Activated CD8-positive, alpha-beta memory T cell treated with anti-CD3 and anti-CD28 coated beads, Interleukin-2, amount 10 ng/mL, durations not matched to agents 7 days and 5 days (primary cell): ENCODE measurements at regions not wholly inside any gene's neighbourhood (a gene's known extent, or its start where the extent isn't known, plus 50 kb on each side); places are given as distances from the start of the nearest gene placed in this dataset.
"Not testable (repeated sequence)": the region's sequence is repeated elsewhere in the genome, so short reads cannot be mapped to it uniquely, and the experiment has no call there.

ENCODE experiments used
- ATAC-seq: fragments of 150-1000 bp; cut with Tn5 transposase; one replicate; pipeline ENCODE4 v1.10.0; 2021; ENCODE audit warnings: moderate library complexity
- CTCF ChIA-PET: fragments of 350-600 bp; sonication (Branson Sonifier 250); formaldehyde crosslinking; loops from one replicate; lab custom pipeline; 2021; ENCODE audit warnings: antibody characterized with exemption; lab: Charles Lee
- DNase-seq: peaks from one replicate; pipeline ENCODE4 v3.0.0-alpha.2; 2020
- H3K27ac Mint-ChIP-seq: one replicate; pipeline ENCODE4 v1.8.0; 2021; ENCODE audit warnings: mild to moderate bottlenecking, mixed read lengths
- H3K27me3 Mint-ChIP-seq: one replicate; pipeline ENCODE4 v1.8.0; 2021; ENCODE audit warnings: mixed read lengths
- H3K36me3 Mint-ChIP-seq: one replicate; pipeline ENCODE4 v1.8.0; 2021; ENCODE audit warnings: mild to moderate bottlenecking, mixed read lengths
- H3K4me1 Mint-ChIP-seq: one replicate; pipeline ENCODE4 v1.8.0; 2021; ENCODE audit warnings: mixed read lengths
- H3K4me3 Mint-ChIP-seq: one replicate; pipeline ENCODE4 v1.8.0; 2021; ENCODE audit warnings: mild to moderate bottlenecking, moderate library complexity, mixed read lengths
- H3K9me3 Mint-ChIP-seq: one replicate; pipeline ENCODE4 v1.8.0; 2022; ENCODE audit warnings: low read depth, mixed read lengths

GRCh38 chr4:147207911-147208310, 262.2 kb upstream of the TTC29 start:
- CTCF ChIA-PET, result no interaction called here
- H3K4me1 Mint-ChIP-seq, result no peaks in the 10 kb centered on the region
- no peaks in the 10 kb centered on the region for H3K9me3 Mint-ChIP-seq
- no peak overlapping the region for H3K4me3 Mint-ChIP-seq
- no peak for DNase-seq
- no peak for ATAC-seq
- H3K36me3 Mint-ChIP-seq, result no peaks in the 10 kb centered on the region
- H3K27ac Mint-ChIP-seq, result no peak overlapping the region
- H3K27me3 Mint-ChIP-seq, result no peaks in the 10 kb centered on the region

DNA sequence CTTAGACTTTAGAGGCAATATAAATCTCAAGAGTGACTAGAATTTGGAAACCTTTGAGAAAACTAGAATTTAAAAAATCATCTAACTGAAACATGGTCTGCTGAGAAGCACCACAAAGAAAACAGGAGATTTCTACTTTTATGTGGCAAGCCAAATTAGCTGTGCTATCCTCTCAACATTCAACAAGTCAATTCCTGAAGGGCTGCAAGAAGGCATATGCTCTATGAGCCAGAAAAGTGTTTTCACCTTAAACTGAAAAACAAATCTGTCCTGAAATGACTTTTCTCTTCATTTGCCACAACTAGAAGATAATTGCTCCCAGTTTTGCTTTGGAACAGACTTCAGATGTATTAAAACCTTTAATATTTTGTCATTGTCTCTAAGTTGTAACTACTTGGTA, 263.2 kb upstream of the EDNRA start:
- no peaks in the 10 kb centered on the region for H3K27me3 Mint-ChIP-seq
- no peaks in the 10 kb centered on the region for H3K36me3 Mint-ChIP-seq
- no peak overlapping the region for H3K4me3 Mint-ChIP-seq
- DNase-seq, result no peak
- no peak for ATAC-seq
- no peaks in the 10 kb centered on the region for H3K4me1 Mint-ChIP-seq
- CTCF ChIA-PET, result no interaction called here
- no peaks in the 10 kb centered on the region for H3K9me3 Mint-ChIP-seq
- H3K27ac Mint-ChIP-seq, result no peak overlapping the region

GRCh38 chr4:147219145-147219544, 261.8 kb upstream of the EDNRA start:
- DNase-seq, result no peak
- H3K9me3 Mint-ChIP-seq, result no peaks in the 10 kb centered on the region

GRCh38 chr4:147220833-147221232, 260.1 kb upstream of the EDNRA start:
- no peak overlapping the region for H3K27ac Mint-ChIP-seq
- no peaks in the 10 kb centered on the region for H3K27me3 Mint-ChIP-seq
- DNase-seq (no peak), ATAC-seq (no peak)
- H3K36me3 Mint-ChIP-seq, result no peaks in the 10 kb centered on the region
- CTCF ChIA-PET, result no interaction called here
- no peak overlapping the region for H3K4me3 Mint-ChIP-seq
- no peaks in the 10 kb centered on the region for H3K9me3 Mint-ChIP-seq
- H3K4me1 Mint-ChIP-seq, result no peaks in the 10 kb centered on the region

More at GRCh38 chr4:147219145-147219544, 261.8 kb upstream of the EDNRA start:
- ATAC-seq, result no peak
- H3K4me3 Mint-ChIP-seq, result no peak overlapping the region
- H3K4me1 Mint-ChIP-seq, result no peaks in the 10 kb centered on the region
- H3K36me3 Mint-ChIP-seq, result no peaks in the 10 kb centered on the region
- no peaks in the 10 kb centered on the region for H3K27me3 Mint-ChIP-seq
- H3K27ac Mint-ChIP-seq, result no peak overlapping the region
- CTCF ChIA-PET, result no interaction called here

DNA sequence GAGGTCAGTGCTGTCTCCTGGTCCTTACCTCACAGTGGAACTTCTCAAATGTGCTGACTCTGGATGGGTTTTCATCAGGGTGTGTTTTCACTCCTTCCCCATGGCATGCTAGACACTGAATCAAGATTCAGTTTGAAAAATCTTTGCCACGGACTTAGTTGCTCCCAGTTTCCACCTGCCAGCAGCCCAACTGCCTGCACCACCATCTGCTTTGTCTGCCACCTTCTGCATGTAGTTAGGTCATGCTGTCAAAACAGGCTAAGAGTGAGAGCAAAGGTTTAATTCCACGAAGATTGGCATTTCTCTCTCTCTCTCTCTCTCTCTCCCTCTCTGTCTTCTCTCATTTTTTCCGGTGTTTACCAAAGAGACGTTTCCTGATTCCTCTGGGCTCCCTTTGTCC, 258.0 kb upstream of the EDNRA start:
- no peak overlapping the region for H3K27ac Mint-ChIP-seq
- DNase-seq (no peak), ATAC-seq (no peak)
- H3K4me3 Mint-ChIP-seq, result no peak overlapping the region
- CTCF ChIA-PET, result no interaction called here
- H3K36me3 Mint-ChIP-seq, result no peaks in the 10 kb centered on the region
- H3K4me1 Mint-ChIP-seq, result no peaks in the 10 kb centered on the region
- no peaks in the 10 kb centered on the region for H3K9me3 Mint-ChIP-seq
- no peaks in the 10 kb centered on the region for H3K27me3 Mint-ChIP-seq

GRCh38 chr4:147223576-147223975, 257.3 kb upstream of the EDNRA start:
- CTCF ChIA-PET, result no interaction called here

DNA sequence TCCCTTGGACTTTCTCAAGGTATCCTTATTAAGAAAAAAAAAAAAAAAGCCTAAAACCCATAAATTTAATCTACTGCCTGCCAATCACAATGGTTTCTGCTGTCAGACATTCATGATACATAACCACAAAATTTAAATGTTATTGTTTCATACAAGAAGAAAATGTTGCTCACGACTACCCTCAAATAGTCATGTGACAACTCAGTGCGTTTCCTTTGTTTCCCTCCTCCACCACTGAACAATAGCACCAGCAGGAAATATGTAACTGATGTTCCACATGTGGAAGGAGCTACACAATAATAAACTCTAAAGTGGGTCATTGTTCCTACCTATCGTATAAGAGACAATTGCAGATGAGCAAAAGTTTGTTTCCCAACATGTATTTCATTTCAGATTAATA, 244.1 kb upstream of the EDNRA start:
- H3K27ac Mint-ChIP-seq, result no peak overlapping the region
- H3K36me3 Mint-ChIP-seq, result no peaks in the 10 kb centered on the region
- ATAC-seq, result no peak
- DNase-seq, result no peak
- CTCF ChIA-PET, result no interaction called here
- no peak overlapping the region for H3K4me3 Mint-ChIP-seq
- H3K27me3 Mint-ChIP-seq, result no peaks in the 10 kb centered on the region
- no peaks in the 10 kb centered on the region for H3K9me3 Mint-ChIP-seq
- no peaks in the 10 kb centered on the region for H3K4me1 Mint-ChIP-seq

More at GRCh38 chr4:147223576-147223975, 257.3 kb upstream of the EDNRA start:
- DNase-seq (no peak), ATAC-seq (no peak)
- H3K9me3 Mint-ChIP-seq, result no peaks in the 10 kb centered on the region
- no peak overlapping the region for H3K27ac Mint-ChIP-seq
- H3K36me3 Mint-ChIP-seq, result no peaks in the 10 kb centered on the region
- no peaks in the 10 kb centered on the region for H3K4me1 Mint-ChIP-seq
- no peaks in the 10 kb centered on the region for H3K27me3 Mint-ChIP-seq
- H3K4me3 Mint-ChIP-seq, result no peak overlapping the region

DNA sequence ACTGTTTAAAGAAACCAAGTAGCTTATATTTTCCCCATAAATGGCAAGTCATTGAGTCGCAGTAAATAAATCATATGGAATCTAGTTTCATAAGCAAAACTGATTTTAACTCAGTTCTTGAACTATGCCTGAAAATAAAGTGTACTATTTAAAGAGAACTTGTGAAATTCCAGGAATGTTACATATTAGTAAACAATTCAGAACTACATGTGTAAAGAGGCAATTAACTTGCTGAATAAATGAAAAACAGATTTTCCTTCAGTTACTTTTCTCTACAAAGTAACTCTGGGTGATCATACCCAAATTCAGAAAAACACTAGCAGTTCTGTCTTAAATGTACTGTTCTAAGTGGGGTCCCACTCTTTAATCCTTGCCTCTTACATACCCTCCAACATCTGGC, 236.1 kb upstream of the EDNRA start:
- H3K4me1 Mint-ChIP-seq, result no peaks in the 10 kb centered on the region
- H3K27me3 Mint-ChIP-seq, result no peaks in the 10 kb centered on the region
- CTCF ChIA-PET, result no interaction called here
- no peak for ATAC-seq
- no peaks in the 10 kb centered on the region for H3K36me3 Mint-ChIP-seq
- no peak overlapping the region for H3K27ac Mint-ChIP-seq
- no peak overlapping the region for H3K4me3 Mint-ChIP-seq
- H3K9me3 Mint-ChIP-seq, result no peaks in the 10 kb centered on the region
- no peak for DNase-seq

- Mint-ChIP-seq H3K4me1 (no peaks in the 10 kb centered on the region), H3K27ac (no peak overlapping the region), H3K36me3 (no peaks in the 10 kb centered on the region), H3K27me3 (no peaks in the 10 kb centered on the region), H3K9me3 (no peaks in the 10 kb centered on the region), H3K4me3 (no peak overlapping the region)
- DNase-seq (no peak), ATAC-seq (no peak)
- CTCF ChIA-PET, result no interaction called here
Measured at GRCh38 chr4:147246096-147246495, 234.8 kb upstream of the EDNRA start.

- H3K27ac Mint-ChIP-seq, H3K9me3 Mint-ChIP-seq, H3K27me3 Mint-ChIP-seq, H3K4me3 Mint-ChIP-seq, ATAC-seq, CTCF ChIA-PET, H3K36me3 Mint-ChIP-seq, DNase-seq, H3K4me1 Mint-ChIP-seq: not testable (repeated sequence)
Measured at GRCh38 chr4:147246528-147246927, 234.4 kb upstream of the EDNRA start.

DNA sequence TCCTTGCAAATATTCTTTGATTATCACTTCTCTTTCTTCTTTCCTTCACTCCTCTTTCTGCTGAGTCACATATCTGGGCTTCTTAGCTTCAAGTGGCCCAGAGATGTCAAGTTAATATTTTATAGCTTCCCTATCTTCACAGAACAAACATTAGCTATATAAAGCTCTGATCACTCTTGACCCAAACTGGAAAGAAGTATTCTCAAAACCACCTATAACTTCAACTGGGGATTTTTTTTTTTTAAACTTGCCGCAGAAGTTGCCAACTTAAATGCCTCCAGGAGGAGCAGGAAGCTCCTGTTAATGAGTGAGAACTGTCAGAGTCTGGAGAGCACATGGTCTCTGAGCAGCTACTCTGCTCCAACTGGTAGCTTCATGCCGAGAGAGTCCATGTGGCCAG, 233.3 kb upstream of the EDNRA start:
- Mint-ChIP-seq H3K4me1 (no peaks in the 10 kb centered on the region), H3K36me3 (no peaks in the 10 kb centered on the region), H3K9me3 (no peaks in the 10 kb centered on the region), H3K27me3 (no peaks in the 10 kb centered on the region), H3K4me3 (no peak overlapping the region), H3K27ac (no peak overlapping the region)
- CTCF ChIA-PET, result no interaction called here
- no peak for ATAC-seq
- DNase-seq, result no peak

- no peak overlapping the region for H3K27ac Mint-ChIP-seq
- CTCF ChIA-PET, result no interaction called here
- H3K27me3 Mint-ChIP-seq, result no peaks in the 10 kb centered on the region
- H3K9me3 Mint-ChIP-seq, result no peaks in the 10 kb centered on the region
- DNase-seq (no peak), ATAC-seq (no peak)
- H3K4me1 Mint-ChIP-seq, result no peaks in the 10 kb centered on the region
- no peaks in the 10 kb centered on the region for H3K36me3 Mint-ChIP-seq
- H3K4me3 Mint-ChIP-seq, result no peak overlapping the region
Measured at GRCh38 chr4:147250062-147250461, 230.8 kb upstream of the EDNRA start.

- H3K36me3 Mint-ChIP-seq, CTCF ChIA-PET, H3K9me3 Mint-ChIP-seq, ATAC-seq, H3K4me1 Mint-ChIP-seq, H3K27me3 Mint-ChIP-seq, H3K4me3 Mint-ChIP-seq, DNase-seq, H3K27ac Mint-ChIP-seq: not testable (repeated sequence)
Measured at GRCh38 chr4:147255268-147255667, 225.6 kb upstream of the EDNRA start.

- H3K9me3 Mint-ChIP-seq, H3K27me3 Mint-ChIP-seq, H3K4me1 Mint-ChIP-seq, DNase-seq, ATAC-seq, CTCF ChIA-PET, H3K36me3 Mint-ChIP-seq, H3K4me3 Mint-ChIP-seq, H3K27ac Mint-ChIP-seq: not testable (repeated sequence)
Measured at GRCh38 chr4:147259271-147259670, 221.6 kb upstream of the EDNRA start.

- H3K27me3 Mint-ChIP-seq, result no peaks in the 10 kb centered on the region
- CTCF ChIA-PET, result no interaction called here
- DNase-seq (no peak), ATAC-seq (no peak)
- no peaks in the 10 kb centered on the region for H3K4me1 Mint-ChIP-seq
- H3K9me3 Mint-ChIP-seq, result no peaks in the 10 kb centered on the region
- no peak overlapping the region for H3K4me3 Mint-ChIP-seq
- H3K36me3 Mint-ChIP-seq, result no peaks in the 10 kb centered on the region
- no peak overlapping the region for H3K27ac Mint-ChIP-seq
Measured at GRCh38 chr4:147284256-147284835, 196.6 kb upstream of the EDNRA start.
